ENCODE measurements at regions not wholly inside any gene's neighbourhood (a gene's known extent, or its start where the extent isn't known, plus 50 kb on each side); places are given as distances from the start of the nearest gene placed in this dataset.

- no peak for DNase-seq
These were observed 276.5 kb downstream of the PRDM2 start for GRCh38 chr1:13976485-13976884.

- DNase-seq = no peak
These were observed 281.2 kb downstream of the PRDM2 start for GRCh38 chr1:13981142-13981541.

GRCh38 chr1:13983393-13983792 lies 283.4 kb downstream of the PRDM2 start:
- no peak for DNase-seq

GRCh38 chr1:13990939-13991338 lies 291.0 kb downstream of the PRDM2 start:
- no peak for DNase-seq

GRCh38 chr1:13992489-13993285 lies 292.7 kb downstream of the PRDM2 start:
- DNase-seq = no peak

GRCh38 chr1:13994386-13994785 lies 294.4 kb downstream of the PRDM2 start:
- DNase-seq = no peak

- no peak for DNase-seq
These were observed 296.3 kb downstream of the PRDM2 start for GRCh38 chr1:13996334-13996733.

GRCh38 chr1:14003552-14003951 lies 303.6 kb downstream of the PRDM2 start:
- no peak for DNase-seq

GRCh38 chr1:14009582-14009981 lies 309.6 kb downstream of the PRDM2 start:
- DNase-seq = no peak

- no peak for DNase-seq
These were observed 310.5 kb downstream of the PRDM2 start for GRCh38 chr1:14010476-14010875.

- DNase-seq = no peak
These were observed 311.1 kb downstream of the PRDM2 start for GRCh38 chr1:14011132-14011531.

GRCh38 chr1:14011888-14012287 lies 311.9 kb downstream of the PRDM2 start:
- DNase-seq = no peak

- no peak for DNase-seq
These were observed 314.9 kb downstream of the PRDM2 start for GRCh38 chr1:14014929-14015328.

- DNase-seq = no peak
These were observed 315.9 kb downstream of the PRDM2 start for GRCh38 chr1:14015917-14016316.

GRCh38 chr1:14017531-14017961 lies 317.6 kb downstream of the PRDM2 start:
- no peak for DNase-seq

- no peak for DNase-seq
These were observed 319.5 kb downstream of the PRDM2 start for GRCh38 chr1:14019461-14019860.

- no peak for DNase-seq
These were observed 320.0 kb downstream of the PRDM2 start for GRCh38 chr1:14020006-14020405.

- DNase-seq = no peak
These were observed 327.1 kb downstream of the PRDM2 start for GRCh38 chr1:14027099-14027498.

- DNase-seq = no peak
These were observed 331.5 kb downstream of the PRDM2 start for GRCh38 chr1:14031461-14031860.

GRCh38 chr1:14034506-14034905 lies 334.5 kb downstream of the PRDM2 start:
- no peak for DNase-seq

GRCh38 chr1:14037101-14037847 lies 337.3 kb downstream of the PRDM2 start:
- DNase-seq = no peak

GRCh38 chr1:14039582-14040430 lies 339.8 kb downstream of the PRDM2 start:
- no peak for DNase-seq

- no peak for DNase-seq
These were observed 350.0 kb downstream of the PRDM2 start for GRCh38 chr1:14049965-14050364.

All from stimulated activated naive CD4-positive, alpha-beta T cell treated with Interleukin-2 at 50 U/mL for 16 hours (primary cell).